Fibroblast of gingiva (primary cell): ENCODE measurements at regions not wholly inside any gene's neighbourhood (a gene's known extent, or its start where the extent isn't known, plus 50 kb on each side); places are given as distances from the start of the nearest gene placed in this dataset.
A peak's percentile ranks its signal among the peaks of the same experiment; 100 is the strongest.

ENCODE experiments used
- DNase-seq: peaks from one replicate; pipeline ENCODE4 v3.0.0-alpha.2; 2011; ENCODE audit warnings: low read depth

DNA sequence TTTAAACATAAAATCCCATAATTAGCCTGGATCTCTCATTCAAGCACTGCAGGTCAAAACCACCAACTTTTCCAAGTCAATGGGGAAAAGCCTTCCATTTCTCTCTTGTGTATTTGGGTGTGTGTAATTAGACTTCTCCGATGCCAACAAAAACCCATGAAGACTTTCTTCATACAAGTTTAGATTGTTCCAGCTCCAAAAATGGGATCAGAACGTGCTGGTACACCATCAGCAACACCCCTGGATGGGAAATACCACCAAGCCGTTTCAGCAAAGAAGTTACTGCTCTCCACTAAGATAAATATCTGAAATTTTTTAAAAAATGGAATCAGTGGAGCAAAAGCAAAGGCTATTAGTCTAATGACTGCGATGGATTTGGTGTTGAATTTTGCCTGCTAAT, 837.3 kb upstream of the SOX9 start:
- DNase-seq: no peak

DNA sequence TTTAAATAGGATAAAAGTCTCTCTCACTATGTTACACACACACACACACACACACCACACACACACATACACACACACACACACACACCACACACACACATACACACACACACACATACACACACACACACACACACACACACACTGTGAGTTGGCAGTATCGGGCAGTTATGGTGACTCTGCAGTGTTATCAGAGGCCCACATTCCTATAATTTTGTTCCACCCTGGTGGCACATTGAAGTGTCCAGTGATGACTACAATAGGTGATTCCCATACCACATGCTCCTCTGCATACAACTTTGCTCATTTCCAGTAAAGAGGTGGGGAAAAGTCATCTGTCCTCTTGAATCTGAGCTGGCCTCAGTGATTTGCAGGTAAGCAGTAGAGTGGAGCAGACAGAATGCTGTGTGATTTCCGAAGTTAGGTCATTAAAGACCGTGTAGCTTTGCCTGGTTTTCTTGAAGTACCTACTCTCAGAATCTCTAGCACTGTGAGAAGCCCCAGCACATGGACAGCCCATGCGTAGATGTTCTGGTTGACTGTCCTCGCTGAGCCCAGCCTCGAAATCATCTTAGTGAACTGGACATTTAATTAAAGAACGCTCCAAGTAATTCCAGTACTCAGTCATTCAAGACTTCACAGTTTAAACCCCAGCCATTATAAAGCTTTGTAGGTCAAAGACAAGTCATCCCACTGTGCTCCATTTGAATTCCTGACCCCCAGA, 836.6 kb upstream of the SOX9 start:
- DNase-seq: no peak

DNA sequence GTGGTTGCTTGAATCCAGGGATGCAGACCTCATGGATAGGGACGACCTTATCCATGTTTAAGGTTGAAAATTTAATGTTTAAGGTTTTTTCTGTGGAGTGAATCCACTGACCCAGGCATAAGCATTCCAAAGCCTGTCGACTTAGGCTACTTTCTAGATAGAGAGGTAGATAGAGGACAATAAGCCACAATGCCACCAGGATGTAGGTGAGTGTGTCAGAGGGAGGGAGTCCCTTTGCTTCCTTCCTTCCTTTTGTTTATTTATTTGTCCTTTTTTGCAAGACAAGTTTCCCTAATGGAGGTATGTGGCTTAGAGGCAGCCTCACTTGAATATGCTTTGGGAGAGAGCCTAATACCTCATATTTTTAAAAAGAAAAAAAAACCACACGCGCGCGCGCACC, 834.2 kb upstream of the SOX9 start:
- DNase-seq: no peak

DNA sequence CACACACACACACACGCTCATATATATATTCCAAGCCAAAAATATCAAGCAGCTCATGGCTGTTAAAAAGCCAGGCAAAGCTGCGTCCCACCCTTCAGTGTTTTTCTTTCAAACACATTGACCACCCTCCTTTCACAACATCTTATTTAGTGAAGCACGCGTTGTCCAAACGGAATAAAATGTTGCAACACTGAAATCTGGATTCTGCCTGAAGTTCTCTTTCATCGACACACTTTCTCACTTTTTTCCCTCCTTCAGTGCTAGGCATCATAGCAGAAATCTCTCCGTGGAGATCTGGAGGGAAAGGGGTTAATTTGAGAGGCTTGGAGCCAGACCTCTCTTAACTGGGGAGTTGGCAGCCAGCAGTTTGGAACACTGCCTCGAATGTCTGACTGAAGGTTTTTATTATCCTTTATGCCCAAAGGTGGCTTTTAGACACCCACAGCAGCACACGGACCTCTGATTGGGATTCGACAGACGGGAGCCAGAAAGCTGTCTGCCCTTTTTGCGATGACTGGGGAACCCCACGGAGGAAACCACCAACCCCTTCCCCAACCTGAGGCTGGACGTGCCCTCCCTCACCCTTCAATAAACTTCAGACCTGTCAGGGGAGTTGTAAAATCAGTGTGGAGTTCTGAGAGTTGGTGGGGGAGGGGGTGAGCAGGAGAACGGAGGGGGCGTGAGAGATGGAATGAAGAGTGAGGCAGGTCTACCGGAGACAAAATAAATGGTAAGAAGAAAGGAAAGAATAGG, 833.6 kb upstream of the SOX9 start:
- DNase-seq: no peak

DNA sequence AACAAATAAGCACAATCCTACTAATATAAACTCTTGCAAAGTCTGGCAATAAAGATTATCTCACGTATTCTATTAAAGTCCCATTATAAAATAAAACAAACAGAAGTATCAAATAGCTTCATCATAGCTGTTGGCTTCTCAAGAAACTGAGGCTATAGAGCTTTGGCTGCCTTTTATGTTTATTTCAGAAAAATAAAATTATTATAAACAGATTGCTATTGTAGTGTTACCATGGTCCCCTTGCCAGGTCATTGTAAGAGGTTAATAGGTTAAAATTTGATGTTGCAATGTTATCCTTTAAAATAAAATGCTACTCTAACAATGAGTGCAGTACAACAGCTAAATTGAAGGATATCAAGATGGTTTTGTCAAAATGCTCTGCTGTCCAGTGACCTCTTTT, 828.8 kb upstream of the SOX9 start:
- no peak for DNase-seq

DNA sequence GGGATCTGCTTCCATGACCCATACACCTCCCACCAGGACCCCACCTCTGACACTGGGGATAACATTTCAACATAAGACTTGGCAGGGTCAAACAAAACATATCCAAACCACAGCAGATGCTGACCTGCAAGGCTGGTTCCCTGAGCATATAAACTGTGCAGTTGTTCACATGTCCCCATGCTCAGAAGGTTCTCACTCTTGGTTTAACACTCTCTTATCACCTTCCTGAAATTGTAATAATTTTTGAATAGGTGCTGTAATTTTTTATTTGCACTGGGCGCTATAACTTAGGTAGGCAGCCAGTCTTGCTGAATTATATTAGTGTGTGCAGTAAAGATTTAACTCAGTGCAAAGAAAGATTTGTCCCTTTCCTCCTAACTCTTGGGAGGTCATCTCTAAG, 824.8 kb upstream of the SOX9 start:
- no peak for DNase-seq

DNA sequence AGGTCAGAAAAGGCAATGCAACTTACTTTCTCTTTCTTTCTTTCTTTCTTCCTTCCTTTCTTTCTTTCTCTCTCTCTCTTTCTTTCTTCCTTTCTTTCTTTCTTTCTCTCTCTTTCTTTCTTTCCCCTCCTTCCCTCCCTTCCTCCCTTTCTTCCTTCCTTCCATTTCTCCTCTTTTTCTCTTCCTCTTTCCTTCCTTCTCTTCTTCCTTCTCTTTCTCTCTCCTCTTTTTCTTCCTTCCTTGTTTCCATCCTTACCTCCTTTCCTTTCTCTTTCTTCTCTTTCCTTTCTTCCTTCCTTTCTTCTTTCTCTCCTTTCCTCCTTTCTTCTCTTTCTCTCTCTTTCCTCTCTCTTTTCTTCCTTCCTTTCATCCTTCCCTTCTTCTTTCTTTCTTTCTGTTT, 819.8 kb upstream of the SOX9 start:
- DNase-seq: no peak

DNA sequence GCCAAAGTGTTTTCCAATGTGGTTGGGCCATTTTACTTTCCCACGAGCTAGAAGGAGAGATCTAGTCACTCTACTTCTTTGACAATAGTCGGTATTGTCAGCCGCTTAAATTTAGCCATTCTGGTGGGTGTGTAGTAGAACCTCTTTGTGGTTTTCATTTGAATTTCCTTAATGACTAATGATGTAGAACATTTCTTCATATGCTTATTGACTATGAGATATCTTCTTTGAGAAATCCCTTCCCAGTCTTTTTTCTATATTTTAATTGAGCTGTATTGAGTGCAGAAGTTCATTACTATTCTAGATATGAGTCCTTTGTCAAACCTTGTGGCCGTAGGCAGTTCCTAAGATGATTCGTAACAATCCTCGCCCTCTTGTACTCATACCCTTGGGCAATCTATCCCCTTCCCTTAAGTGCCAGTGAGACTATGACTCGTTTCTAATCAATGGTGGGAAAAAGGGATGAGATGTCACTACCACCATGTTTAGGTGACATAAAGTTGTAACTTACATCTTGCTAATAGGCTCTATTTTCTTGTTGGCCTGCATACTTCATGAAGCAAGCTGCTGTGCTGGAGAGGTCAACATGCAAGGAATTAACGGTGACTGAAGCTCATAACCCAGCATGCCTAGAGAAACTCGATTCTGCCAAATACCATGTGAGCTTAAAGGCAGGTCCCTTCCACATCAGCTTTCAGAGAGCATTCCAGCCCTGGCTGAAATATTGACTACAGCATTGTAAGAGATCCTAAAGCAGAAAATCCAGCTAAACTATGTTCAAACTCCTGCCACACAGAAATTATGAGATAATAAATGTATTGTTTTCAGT, 817.9 kb upstream of the SOX9 start:
- no peak for DNase-seq

DNA sequence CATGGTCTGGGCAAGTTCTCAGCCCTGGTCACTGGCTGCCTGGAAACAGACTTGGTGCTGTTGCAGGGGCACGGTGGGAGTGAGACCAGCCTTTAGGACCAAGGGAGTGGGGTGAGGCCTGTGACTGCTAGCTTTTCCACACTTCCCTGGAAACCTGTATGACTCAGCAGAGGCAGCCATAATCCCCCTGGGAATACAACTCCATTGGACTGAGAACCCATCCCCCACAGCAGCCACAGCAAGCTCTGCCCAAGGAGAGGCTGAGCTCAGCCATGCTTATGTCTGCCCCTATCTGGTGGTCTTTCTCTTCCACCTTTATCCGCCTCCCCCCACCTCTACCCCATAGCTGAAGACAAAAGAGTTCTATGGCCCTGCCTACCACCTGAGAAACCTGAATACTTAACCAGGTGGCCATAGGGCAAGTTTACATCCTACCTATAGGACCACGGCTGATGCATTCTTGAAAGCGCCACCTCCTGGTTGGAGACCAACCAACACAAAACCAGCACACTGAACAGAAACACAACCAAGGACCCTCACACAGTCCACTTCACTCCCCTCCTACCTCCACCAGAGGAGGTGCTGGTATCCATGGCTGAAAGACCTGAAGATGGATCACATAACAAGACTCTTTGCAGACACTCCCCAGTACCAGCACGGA, 816.2 kb upstream of the SOX9 start:
- no peak for DNase-seq

DNA sequence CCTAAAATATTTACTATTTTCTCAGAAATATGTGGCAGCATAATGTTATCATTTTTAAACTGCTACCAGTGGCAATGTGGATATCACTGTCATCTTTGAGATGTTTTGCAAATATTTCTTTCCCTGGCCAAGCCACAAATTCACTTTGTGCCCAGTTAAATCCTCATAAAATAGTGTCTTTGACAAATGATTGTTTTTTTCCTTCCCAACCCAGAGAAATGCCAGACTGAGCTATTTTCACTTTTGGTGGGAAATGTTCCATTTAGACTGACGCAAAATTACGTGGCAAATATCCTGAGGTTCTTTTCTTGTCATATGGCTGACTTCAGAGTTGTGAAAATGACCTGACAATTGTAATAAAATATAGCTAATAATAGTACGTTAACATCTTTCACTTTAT, 807.0 kb upstream of the SOX9 start:
- DNase-seq: no peak

DNA sequence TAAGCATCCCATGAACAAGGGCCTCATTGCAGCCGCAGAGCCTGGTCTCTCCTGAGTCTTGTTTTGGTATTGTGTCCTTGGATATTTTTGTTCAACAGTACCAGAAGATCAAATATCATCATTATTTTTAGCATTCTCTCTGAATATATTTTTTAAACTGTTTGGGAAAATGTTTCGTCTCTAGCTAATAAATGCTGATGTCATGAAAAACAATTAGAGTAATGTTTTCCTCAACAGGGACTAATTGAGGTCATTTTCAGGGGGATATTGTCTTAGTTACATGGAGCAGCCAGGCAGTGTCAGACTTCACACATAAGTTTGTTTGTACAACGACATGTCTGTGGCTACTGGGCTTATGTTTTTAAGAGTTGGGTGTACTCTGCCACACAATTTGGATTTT, 805.3 kb upstream of the SOX9 start:
- no peak for DNase-seq

DNA sequence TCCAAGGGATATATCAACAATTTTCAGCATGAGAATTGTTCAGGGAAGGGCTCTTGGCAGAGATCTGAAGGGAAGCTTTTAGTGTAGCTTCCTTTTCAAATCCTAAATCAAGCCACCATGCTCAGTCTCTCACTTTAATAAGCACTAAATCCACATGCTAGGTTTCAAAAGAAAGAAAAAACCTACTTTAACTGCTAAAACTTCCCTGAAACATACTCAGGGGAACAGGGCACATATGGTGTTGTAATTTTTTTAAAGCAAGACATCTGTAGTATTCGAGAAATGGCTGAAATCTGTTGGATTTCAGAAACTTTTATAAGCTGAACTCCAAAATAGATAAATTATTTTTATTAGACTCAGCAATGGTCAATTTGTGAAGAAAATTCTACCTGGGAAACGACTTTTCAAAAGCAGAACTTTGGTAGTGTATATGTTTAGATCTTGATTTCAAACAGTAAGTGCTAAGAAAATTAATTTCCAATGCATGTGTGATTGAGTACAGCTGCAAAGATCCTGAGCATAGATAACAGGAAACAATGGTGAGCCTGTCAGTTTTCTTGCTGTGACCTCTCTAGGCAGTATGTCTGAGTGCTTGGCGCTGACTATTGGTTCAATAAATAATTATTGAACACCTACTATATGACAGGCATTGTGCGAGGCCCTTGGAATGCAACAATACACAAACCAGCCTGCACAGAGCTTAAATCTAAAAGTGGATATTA, 804.5 kb upstream of the SOX9 start:
- no peak for DNase-seq

DNA sequence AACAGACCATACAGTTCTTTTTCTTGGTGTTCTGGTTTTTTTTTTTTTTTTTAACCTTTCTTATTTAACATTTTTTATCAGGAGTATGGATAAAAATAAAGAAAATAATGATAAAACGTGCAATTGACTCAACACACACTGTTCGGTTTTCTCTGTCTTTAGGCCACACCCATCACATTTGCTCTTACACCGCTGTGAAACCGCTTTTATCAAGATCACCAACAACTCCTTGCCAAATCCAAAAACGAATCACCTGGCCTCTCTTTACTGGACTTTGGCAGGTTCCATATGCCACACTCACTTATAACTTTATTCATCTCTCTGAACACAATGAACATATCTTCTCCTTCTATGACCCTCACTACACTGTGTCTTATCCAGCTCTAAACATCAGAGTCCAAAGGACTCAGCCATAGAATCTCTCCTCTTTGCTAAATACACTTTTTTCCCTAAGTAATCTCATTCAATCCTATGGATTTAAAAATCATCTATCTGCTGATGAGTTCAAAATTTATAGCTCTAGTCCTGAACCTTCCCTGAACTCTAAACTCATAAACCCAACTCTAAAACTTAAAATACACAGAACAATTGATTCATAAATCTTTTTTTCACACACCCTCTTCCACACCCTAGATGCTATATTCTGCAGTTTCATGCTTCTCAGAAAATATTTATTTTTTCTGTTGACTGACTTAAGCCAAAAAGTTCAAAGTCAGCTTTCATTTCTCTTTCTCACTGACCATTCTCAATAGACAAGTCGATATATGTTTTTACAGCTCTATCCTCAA, 800.6 kb upstream of the SOX9 start:
- DNase-seq: no peak

DNA sequence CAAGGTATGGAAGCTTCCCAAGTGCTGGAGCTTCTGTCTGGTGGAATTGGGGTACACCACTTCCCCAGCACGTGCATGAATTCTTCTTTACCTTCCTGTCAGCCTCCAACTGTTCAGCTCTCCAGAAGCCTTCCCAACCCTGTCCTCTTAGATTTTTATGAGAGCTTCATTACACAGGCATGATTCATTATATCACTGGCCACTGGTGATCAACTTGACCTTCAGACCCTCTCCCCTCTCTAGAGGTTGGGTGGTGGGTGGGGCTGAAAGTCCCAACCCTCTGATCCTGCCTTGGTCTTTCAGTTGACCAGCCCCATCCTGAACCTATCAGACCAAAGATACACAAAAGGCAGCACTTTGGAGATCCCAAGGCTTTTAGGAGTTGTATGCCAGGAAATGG, 795.7 kb upstream of the SOX9 start:
- no peak for DNase-seq

DNA sequence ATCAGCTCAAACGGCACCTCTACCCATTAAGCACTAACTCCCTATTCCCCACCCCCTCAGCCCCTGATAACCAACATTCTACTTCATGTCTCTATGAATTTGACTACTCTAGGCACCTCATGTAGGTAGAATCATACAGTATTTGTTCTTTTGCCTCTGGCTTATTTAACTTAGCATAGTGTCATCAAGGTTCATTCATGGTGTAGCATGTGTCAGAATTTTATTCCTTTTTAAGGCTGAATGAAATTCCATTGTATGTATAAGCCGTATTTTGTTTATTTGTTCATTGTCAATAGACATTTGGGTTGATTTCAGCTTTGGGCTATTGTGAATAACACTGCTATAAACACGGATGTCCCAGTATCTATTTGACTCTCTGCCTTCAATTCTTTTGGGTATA, 794.9 kb upstream of the SOX9 start:
- no peak for DNase-seq

DNA sequence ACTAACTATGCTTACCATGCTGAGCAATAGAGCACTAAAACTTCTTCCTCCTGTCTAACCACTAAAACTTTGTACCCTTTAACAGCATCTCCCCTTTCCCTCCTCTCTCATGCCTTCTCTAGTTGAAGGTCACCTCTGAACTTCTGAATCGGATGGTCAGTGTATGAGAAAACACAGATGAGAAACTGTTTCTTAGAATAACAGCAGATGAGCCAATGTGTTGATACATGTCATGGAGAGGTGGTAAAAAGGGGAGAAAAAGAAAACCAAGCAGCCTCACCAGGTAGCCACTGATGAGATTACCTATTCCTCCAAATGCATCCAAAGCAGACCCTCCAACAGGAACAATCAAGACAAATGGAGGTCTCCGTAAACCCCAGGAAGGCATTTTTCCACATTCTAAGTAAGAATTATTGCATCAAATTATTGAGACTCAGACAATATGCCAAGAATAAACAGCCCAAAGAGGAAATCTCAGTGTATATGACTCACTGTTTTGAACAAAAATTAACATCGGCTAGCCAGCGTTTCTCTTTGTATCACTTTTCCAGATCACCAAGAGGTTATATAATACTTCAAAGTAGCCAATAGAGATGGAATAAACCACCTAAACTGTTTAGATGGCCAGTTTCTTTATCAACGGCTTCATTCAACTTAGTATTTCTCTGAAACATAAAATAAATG, 793.3 kb upstream of the SOX9 start:
- DNase-seq: peak; percentile 25

DNA sequence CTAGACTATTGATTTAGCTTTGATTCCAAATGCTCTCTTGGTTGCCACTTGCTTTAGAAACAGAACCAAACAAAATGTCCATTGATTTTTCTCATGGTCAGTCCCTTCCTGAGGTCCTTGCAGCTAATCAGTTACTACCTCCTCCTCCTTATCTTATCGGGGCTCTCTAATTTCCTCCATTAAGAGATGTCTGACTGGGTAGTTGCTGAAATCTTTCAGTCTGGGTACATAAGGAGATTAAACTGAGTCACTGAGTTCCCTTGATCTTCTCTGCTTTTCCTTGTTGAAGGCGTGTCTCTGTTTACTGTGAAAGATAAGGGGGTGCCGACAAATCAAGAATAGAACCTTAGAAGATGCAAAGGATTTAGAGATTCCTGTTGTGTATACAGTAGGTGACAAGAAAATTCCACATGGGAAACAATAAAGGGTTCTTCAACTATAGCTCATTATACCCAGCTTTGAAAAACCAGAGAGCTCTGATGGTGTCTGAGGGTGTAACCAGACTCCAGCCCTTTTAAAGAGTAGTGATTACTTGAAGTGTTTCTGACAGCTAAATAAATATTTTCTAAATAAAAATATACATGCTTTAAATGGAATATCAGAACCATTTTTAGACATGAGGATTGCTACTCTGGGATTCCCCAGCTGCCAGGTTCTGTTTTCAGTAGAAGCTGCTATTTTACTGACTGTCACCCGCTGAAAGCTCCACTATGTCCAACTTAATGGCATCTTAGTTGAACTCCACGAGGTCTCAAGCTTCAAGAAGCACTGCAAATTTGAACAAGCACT, 791.3 kb upstream of the SOX9 start:
- no peak for DNase-seq

DNA sequence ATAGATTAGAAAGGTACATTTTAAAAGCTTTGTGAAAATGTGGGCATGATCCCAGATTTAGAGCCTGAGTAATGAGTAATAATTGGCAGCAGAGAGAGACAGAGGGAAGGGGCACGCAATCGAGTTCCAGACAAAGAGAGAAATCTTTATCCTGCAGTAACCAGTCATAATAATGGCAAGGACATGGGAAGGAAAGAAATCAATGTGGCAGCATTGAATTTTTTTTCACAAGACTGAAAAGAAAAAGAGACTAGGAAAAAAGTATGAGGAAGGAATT, 790.8 kb upstream of the SOX9 start:
- no peak for DNase-seq

DNA sequence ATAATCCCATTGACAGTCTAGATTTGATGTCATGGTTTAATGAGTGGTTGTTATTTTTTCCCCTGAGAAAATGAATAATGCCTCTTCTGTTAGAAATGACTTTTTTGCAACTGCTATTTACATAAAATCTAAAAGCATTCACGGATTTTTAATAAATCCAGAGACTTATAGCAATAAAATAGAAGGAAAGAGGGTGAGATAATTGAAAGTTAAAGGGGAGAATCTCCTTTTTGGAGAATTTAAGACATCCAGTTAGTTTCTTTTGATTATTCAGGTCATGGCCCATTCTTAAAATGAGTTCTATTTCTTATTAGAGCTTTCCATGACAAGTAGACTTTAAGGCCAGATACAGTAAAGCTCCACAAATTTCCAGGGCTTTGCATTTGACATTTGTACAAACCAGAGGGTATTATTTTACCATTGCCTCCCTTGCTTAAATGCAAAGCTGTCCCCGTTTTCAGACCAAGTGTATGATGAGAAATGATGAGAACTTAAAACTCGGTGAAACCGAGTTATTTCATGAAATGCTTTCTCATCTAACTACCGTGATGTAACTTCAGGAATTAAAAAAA, 789.0 kb upstream of the SOX9 start:
- DNase-seq: no peak
